Glutamatergic neuron (in vitro differentiated cells): ENCODE measurements at regions not wholly inside any gene's neighbourhood (a gene's known extent, or its start where the extent isn't known, plus 50 kb on each side); places are given as distances from the start of the nearest gene placed in this dataset.
"Not testable (repeated sequence)": the region's sequence is repeated elsewhere in the genome, so short reads cannot be mapped to it uniquely, and the experiment has no call there.

Experiments used
- DNase-seq: peaks from one replicate; pipeline ENCODE4 v3.0.0; 2022
- H3K27ac Mint-ChIP-seq: one replicate; pipeline ENCODE4 v1.8.0; 2020; ENCODE audit warnings: mild to moderate bottlenecking, mixed read lengths, inconsistent platforms; ENCODE audit not compliant: unreplicated experiment
- H3K27me3 Mint-ChIP-seq: one replicate; pipeline ENCODE4 v1.8.0; 2020; ENCODE audit warnings: mild to moderate bottlenecking, moderate library complexity, mixed read lengths, inconsistent platforms; ENCODE audit not compliant: unreplicated experiment
- H3K36me3 Mint-ChIP-seq: one replicate; pipeline ENCODE4 v1.8.0; 2020; ENCODE audit warnings: mild to moderate bottlenecking, mixed read lengths, inconsistent platforms; ENCODE audit not compliant: unreplicated experiment
- H3K4me1 Mint-ChIP-seq: one replicate; pipeline ENCODE4 v1.8.0; 2020; ENCODE audit warnings: mild to moderate bottlenecking, low read depth, mixed read lengths, inconsistent platforms; ENCODE audit not compliant: unreplicated experiment
- H3K4me3 Mint-ChIP-seq: one replicate; pipeline ENCODE4 v1.8.0; 2020; ENCODE audit warnings: mild to moderate bottlenecking, mixed read lengths, inconsistent platforms; ENCODE audit not compliant: unreplicated experiment
- H3K9me3 Mint-ChIP-seq: one replicate; pipeline ENCODE4 v1.8.0; 2020; ENCODE audit warnings: mild to moderate bottlenecking, moderate library complexity, mixed read lengths, inconsistent platforms; ENCODE audit not compliant: unreplicated experiment
- TF ChIP-seq, protein P1 (sequence below): fragments of 200-600 bp; sonication (generic); IDR thresholded peaks from one replicate; pipeline ENCODE4 v1.5.0; 2021; ENCODE audit not compliant: partially characterized antibody, unreplicated experiment

DNA sequence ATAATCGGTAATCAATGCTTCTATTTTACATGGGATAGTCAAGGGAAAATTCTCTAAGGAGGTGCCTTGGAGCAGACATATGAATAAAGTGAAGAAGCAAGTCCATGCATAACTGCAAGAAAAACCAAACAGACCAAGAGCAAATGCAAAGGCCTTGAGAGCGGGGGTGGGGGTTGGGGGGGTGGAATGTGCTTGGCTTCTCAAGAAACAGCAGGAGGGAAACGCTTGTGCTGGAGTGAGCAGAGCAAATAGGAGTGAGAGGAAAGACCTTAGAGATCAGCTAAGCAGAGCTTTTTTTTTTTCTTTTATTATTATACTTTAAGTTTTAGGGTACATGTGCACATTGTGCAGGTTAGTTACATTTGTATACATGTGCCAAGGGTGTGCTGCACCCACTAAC is 260.8 kb downstream of the ARPP21 start:
- TF ChIP-seq, protein P1, sequence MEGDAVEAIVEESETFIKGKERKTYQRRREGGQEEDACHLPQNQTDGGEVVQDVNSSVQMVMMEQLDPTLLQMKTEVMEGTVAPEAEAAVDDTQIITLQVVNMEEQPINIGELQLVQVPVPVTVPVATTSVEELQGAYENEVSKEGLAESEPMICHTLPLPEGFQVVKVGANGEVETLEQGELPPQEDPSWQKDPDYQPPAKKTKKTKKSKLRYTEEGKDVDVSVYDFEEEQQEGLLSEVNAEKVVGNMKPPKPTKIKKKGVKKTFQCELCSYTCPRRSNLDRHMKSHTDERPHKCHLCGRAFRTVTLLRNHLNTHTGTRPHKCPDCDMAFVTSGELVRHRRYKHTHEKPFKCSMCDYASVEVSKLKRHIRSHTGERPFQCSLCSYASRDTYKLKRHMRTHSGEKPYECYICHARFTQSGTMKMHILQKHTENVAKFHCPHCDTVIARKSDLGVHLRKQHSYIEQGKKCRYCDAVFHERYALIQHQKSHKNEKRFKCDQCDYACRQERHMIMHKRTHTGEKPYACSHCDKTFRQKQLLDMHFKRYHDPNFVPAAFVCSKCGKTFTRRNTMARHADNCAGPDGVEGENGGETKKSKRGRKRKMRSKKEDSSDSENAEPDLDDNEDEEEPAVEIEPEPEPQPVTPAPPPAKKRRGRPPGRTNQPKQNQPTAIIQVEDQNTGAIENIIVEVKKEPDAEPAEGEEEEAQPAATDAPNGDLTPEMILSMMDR = no peak
- Mint-ChIP-seq H3K9me3 (no peaks in the 10 kb centered on the region), H3K4me3 (no peak overlapping the region), H3K27ac (no peak overlapping the region), H3K36me3 (no peaks in the 10 kb centered on the region), H3K27me3 (peaks cover 2% of the 10 kb centered on the region), H3K4me1 (no peaks in the 10 kb centered on the region)
- no peak for DNase-seq

DNA sequence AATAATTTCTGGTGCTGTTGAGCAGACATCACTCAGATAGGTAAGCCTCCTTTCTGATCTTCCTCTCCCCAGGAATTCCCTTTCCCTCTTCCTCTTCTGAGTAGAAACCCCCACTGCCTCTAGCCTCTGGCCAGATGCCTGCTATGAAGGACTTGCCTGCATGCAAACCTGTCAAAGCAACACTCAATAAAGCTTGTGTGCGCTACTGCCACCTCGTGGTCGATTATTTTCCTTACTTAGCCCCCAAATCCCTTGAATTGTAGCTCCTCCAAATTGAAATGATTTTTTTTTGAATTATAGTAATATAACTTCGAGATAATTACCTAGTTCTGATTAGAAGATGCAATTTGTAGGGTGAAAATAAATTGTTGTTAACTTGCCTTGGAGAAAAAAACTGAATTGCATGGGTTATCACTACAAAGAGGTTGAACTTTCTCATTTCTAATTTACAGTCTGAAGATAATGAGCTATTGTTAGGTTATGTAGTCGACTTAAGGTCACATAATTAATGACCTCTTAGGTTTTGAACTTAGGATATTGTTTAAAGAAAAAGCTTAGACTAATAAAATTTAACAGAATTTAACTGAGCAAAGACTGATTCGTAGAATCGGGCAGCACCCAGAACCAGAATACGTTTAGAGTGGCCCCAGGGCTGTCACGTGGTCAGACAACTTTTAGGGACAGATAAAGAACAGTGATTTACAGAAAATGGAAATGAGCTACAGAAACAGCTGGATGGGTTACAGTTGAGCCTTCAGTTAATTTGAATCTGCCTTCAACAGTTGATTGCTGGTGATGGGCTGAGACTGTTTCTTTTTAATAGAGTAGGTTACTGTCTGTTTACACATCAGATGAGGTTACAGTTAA is 269.3 kb downstream of the ARPP21 start:
- Mint-ChIP-seq H3K27ac (no peak overlapping the region), H3K36me3 (no peaks in the 10 kb centered on the region), H3K27me3 (no peaks in the 10 kb centered on the region), H3K4me3 (no peak overlapping the region), H3K4me1 (no peaks in the 10 kb centered on the region), H3K9me3 (no peaks in the 10 kb centered on the region)
- TF ChIP-seq, protein P1 = peak; percentile 88
- peak; percentile 76 for DNase-seq

DNA sequence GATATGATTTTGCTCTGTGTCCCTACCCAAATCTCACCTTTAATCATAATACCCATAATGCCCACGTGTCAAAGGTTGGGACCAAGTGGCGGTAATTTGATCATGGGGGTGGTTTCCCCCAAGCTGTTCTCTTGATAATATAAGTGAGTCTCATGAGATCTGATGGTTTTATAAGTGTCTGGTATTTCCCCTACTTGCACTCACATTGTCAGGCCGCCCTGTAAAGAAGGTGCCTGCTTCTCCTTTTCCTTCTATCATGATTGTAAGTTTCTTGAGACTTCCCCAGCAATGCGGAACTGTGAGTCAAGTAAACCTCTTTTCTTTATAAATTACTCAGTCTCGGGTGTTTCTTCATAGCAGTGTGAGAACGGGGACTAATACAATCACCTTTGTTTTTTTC is 279.8 kb downstream of the ARPP21 start:
- H3K4me1 Mint-ChIP-seq = peaks cover 3% of the 10 kb centered on the region
- peaks cover 5% of the 10 kb centered on the region for H3K27me3 Mint-ChIP-seq
- TF ChIP-seq, protein P1 = no peak
- H3K9me3 Mint-ChIP-seq = no peaks in the 10 kb centered on the region
- DNase-seq = no peak
- H3K4me3 Mint-ChIP-seq = no peak overlapping the region
- peaks cover 6% of the 10 kb centered on the region for H3K36me3 Mint-ChIP-seq
- no peak overlapping the region for H3K27ac Mint-ChIP-seq

DNA sequence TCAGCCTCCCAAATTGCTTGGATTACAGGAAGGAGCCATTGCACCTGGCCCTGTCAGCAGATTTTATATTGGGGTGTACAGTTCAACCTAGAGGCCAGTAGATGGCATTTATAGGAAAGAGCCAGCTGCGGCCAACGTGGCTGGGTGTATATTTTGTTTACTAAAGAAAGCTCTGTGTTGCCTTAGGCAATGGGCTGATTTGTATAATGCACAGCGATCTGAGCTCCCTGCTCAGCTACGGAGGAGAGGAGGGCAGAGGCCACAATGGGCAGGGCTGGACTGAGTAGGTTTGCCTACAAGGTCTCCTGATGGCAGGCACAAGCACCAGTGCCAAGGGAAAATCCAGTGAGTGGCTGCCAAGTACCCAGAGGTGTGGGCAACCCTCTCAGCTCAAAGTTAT is 282.4 kb downstream of the ARPP21 start:
- H3K27ac Mint-ChIP-seq = no peak overlapping the region
- no peaks in the 10 kb centered on the region for H3K9me3 Mint-ChIP-seq
- DNase-seq = no peak
- H3K4me1 Mint-ChIP-seq = peaks cover 4% of the 10 kb centered on the region
- peaks cover 6% of the 10 kb centered on the region for H3K36me3 Mint-ChIP-seq
- H3K27me3 Mint-ChIP-seq = peaks cover 5% of the 10 kb centered on the region
- no peak overlapping the region for H3K4me3 Mint-ChIP-seq
- TF ChIP-seq, protein P1 = no peak

DNA sequence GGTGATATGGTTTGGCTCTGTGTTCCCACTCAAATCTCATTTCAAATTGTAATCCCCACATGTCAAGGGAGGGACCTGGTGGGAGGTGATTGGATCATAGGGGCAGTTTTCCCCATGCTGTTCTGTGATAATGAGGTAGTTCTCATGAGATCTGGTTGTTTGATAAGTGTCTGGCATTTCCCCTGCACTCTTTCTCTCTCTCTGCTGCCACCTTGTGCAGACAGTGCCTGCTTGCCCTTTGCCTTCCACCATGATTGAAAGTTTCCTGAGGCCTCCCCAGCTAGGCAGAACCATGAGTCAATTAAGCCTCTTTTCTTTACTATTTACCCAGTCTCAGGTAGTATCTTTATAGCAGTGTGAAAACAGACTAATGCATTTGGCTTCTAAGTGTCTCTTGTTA is 284.7 kb downstream of the ARPP21 start:
- not testable (repeated sequence) for H3K27ac Mint-ChIP-seq, H3K4me3 Mint-ChIP-seq

More for the DNA sequence above, 284.7 kb downstream of the ARPP21 start:
- not testable (repeated sequence) for H3K9me3 Mint-ChIP-seq, H3K27me3 Mint-ChIP-seq, H3K36me3 Mint-ChIP-seq, H3K4me1 Mint-ChIP-seq
- TF ChIP-seq, protein P1 = peak; percentile 40
- DNase-seq = peak; percentile 63
